ACC112 (cell line): ENCODE measurements at regions not wholly inside any gene's neighbourhood (a gene's known extent, or its start where the extent isn't known, plus 50 kb on each side); places are given as distances from the start of the nearest gene placed in this dataset.
"Not testable (repeated sequence)": the region's sequence is repeated elsewhere in the genome, so short reads cannot be mapped to it uniquely, and the experiment has no call there.

ENCODE experiments used
- H2AFZ ChIP-seq: fragments of 200-600 bp; sonication (generic); one replicate; pipeline ENCODE4 v1.6.0; 2017; ENCODE audit warnings: antibody characterized with exemption, low read length; ENCODE audit not compliant: unreplicated experiment
- H3K27ac ChIP-seq: fragments of 200-600 bp; sonication (generic); 2 replicates; pipeline ENCODE4 v1.5.1; 2014; ENCODE audit warnings: low read depth, mild to moderate bottlenecking, antibody characterized with exemption, low read length, moderate library complexity
- H3K27me3 ChIP-seq: fragments of 200-600 bp; sonication (generic); 2 replicates; pipeline ENCODE4 v1.6.1; 2014; ENCODE audit warnings: mild to moderate bottlenecking, antibody characterized with exemption, low read length, moderate library complexity, mixed read lengths; ENCODE audit not compliant: insufficient read depth
- H3K36me3 ChIP-seq: fragments of 200-600 bp; sonication (generic); 2 replicates; pipeline ENCODE4 v1.6.1; 2016; ENCODE audit warnings: mild to moderate bottlenecking, antibody characterized with exemption, low read length, moderate library complexity, mixed read lengths; ENCODE audit not compliant: insufficient read depth
- H3K4me1 ChIP-seq: fragments of 200-600 bp; sonication (generic); one replicate; pipeline ENCODE4 v1.6.1; 2016; ENCODE audit warnings: low read length, mixed read lengths; ENCODE audit not compliant: insufficient read depth, unreplicated experiment, control insufficient read depth
- H3K4me3 ChIP-seq: fragments of 200-600 bp; sonication (generic); 2 replicates; pipeline ENCODE4 v1.5.1; 2014; ENCODE audit warnings: mild to moderate bottlenecking, low read depth, low read length
- H3K79me2 ChIP-seq: fragments of 200-600 bp; sonication (generic); one replicate; pipeline ENCODE4 v1.6.0; 2016; ENCODE audit warnings: low read length; ENCODE audit not compliant: control insufficient read depth, unreplicated experiment, insufficient read depth

- H3K36me3 ChIP-seq, H3K27ac ChIP-seq, H2AFZ ChIP-seq, H3K27me3 ChIP-seq, H3K4me3 ChIP-seq, H3K79me2 ChIP-seq: not testable (repeated sequence)
- H3K4me1 ChIP-seq: peaks cover 22% of the 10 kb centered on the region
Measured at GRCh38 chr21:38998281-38998680, 185.0 kb downstream of the PSMG1 start.

GRCh38 chr21:38997843-38998175 is 185.4 kb downstream of the PSMG1 start:
- peaks cover 27% of the 10 kb centered on the region for H3K4me1 ChIP-seq
- not testable (repeated sequence) for H3K27ac ChIP-seq

GRCh38 chr21:38997051-38997842 is 186.0 kb downstream of the PSMG1 start:
- H3K4me1 ChIP-seq: peaks cover 32% of the 10 kb centered on the region
- no peaks in the 10 kb centered on the region for H3K79me2 ChIP-seq
- no peaks in the 10 kb centered on the region for H3K27me3 ChIP-seq
- no peaks in the 10 kb centered on the region for H3K36me3 ChIP-seq
- no peak overlapping the region for H3K27ac ChIP-seq
- H2AFZ ChIP-seq: no peak overlapping the region
- H3K4me3 ChIP-seq: no peak overlapping the region

More at GRCh38 chr21:38997843-38998175, 185.4 kb downstream of the PSMG1 start:
- H3K79me2 ChIP-seq, H3K4me3 ChIP-seq, H2AFZ ChIP-seq, H3K36me3 ChIP-seq, H3K27me3 ChIP-seq: not testable (repeated sequence)

- Histone ChIP-seq H3K36me3 (no peaks in the 10 kb centered on the region), H3K27me3 (no peaks in the 10 kb centered on the region), H3K4me3 (no peak overlapping the region), H2AFZ (no peak overlapping the region), H3K79me2 (no peaks in the 10 kb centered on the region), H3K27ac (no peak overlapping the region), H3K4me1 (peaks cover 32% of the 10 kb centered on the region)
Measured at GRCh38 chr21:38996355-38996754, 186.9 kb downstream of the PSMG1 start.

- no peak overlapping the region for H3K4me3 ChIP-seq
- H3K4me1 ChIP-seq: peaks cover 25% of the 10 kb centered on the region
- no peaks in the 10 kb centered on the region for H3K27me3 ChIP-seq
- no peak overlapping the region for H2AFZ ChIP-seq
- H3K79me2 ChIP-seq: no peaks in the 10 kb centered on the region
- H3K27ac ChIP-seq: no peak overlapping the region
- no peaks in the 10 kb centered on the region for H3K36me3 ChIP-seq
Measured at GRCh38 chr21:38995731-38996130, 187.5 kb downstream of the PSMG1 start.

- H3K27me3 ChIP-seq: no peaks in the 10 kb centered on the region
- H3K79me2 ChIP-seq: no peaks in the 10 kb centered on the region
- no peak overlapping the region for H2AFZ ChIP-seq
Measured at GRCh38 chr21:38995071-38995669, 188.1 kb downstream of the PSMG1 start.

GRCh38 chr21:38994042-38994441 is 188.3 kb downstream of the ETS2 start:
- H3K79me2 ChIP-seq: no peaks in the 10 kb centered on the region
- H3K4me1 ChIP-seq: peaks cover 20% of the 10 kb centered on the region
- H3K4me3 ChIP-seq: no peak overlapping the region
- H3K27ac ChIP-seq: no peak overlapping the region
- no peaks in the 10 kb centered on the region for H3K36me3 ChIP-seq
- no peak overlapping the region for H2AFZ ChIP-seq
- no peaks in the 10 kb centered on the region for H3K27me3 ChIP-seq

More at GRCh38 chr21:38995071-38995669, 188.1 kb downstream of the PSMG1 start:
- Histone ChIP-seq H3K4me1 (peaks cover 20% of the 10 kb centered on the region), H3K4me3 (no peak overlapping the region), H3K27ac (no peak overlapping the region), H3K36me3 (no peaks in the 10 kb centered on the region)

- no peaks in the 10 kb centered on the region for H3K36me3 ChIP-seq
- no peak overlapping the region for H3K4me3 ChIP-seq
- no peak overlapping the region for H2AFZ ChIP-seq
- H3K27me3 ChIP-seq: no peaks in the 10 kb centered on the region
- 0 out of 2 replicates have a peak overlapping the region, but pooled peaks have one; percentile 0 for H3K27ac ChIP-seq
- peaks cover 20% of the 10 kb centered on the region for H3K4me1 ChIP-seq
- no peaks in the 10 kb centered on the region for H3K79me2 ChIP-seq
Measured at GRCh38 chr21:38993561-38993960, 187.8 kb downstream of the ETS2 start.

- Histone ChIP-seq H3K4me1 (peaks cover 20% of the 10 kb centered on the region), H3K36me3 (no peaks in the 10 kb centered on the region), H2AFZ (no peak overlapping the region), H3K27ac (no peak overlapping the region), H3K27me3 (no peaks in the 10 kb centered on the region), H3K79me2 (no peaks in the 10 kb centered on the region), H3K4me3 (no peak overlapping the region)
Measured at GRCh38 chr21:38992737-38993136, 187.0 kb downstream of the ETS2 start.

- H2AFZ ChIP-seq: no peak overlapping the region
- H3K36me3 ChIP-seq: no peaks in the 10 kb centered on the region
- H3K27ac ChIP-seq: no peak overlapping the region
- no peaks in the 10 kb centered on the region for H3K27me3 ChIP-seq
- peaks cover 30% of the 10 kb centered on the region for H3K4me1 ChIP-seq
- no peak overlapping the region for H3K4me3 ChIP-seq
- no peaks in the 10 kb centered on the region for H3K79me2 ChIP-seq
Measured at GRCh38 chr21:38990424-38990794, 184.7 kb downstream of the ETS2 start.

- H3K4me1 ChIP-seq: peaks cover 35% of the 10 kb centered on the region
- no peak overlapping the region for H2AFZ ChIP-seq
- no peak overlapping the region for H3K4me3 ChIP-seq
- no peaks in the 10 kb centered on the region for H3K79me2 ChIP-seq
- no peaks in the 10 kb centered on the region for H3K27me3 ChIP-seq
- no peaks in the 10 kb centered on the region for H3K36me3 ChIP-seq
- no peak overlapping the region for H3K27ac ChIP-seq
Measured at GRCh38 chr21:38989745-38990423, 184.2 kb downstream of the ETS2 start.
